ENCODE measurements at regions not wholly inside any gene's neighbourhood (a gene's known extent, or its start where the extent isn't known, plus 50 kb on each side); places are given as distances from the start of the nearest gene placed in this dataset.
"Not testable (repeated sequence)": the region's sequence is repeated elsewhere in the genome, so short reads cannot be mapped to it uniquely, and the experiment has no call there.

DNA sequence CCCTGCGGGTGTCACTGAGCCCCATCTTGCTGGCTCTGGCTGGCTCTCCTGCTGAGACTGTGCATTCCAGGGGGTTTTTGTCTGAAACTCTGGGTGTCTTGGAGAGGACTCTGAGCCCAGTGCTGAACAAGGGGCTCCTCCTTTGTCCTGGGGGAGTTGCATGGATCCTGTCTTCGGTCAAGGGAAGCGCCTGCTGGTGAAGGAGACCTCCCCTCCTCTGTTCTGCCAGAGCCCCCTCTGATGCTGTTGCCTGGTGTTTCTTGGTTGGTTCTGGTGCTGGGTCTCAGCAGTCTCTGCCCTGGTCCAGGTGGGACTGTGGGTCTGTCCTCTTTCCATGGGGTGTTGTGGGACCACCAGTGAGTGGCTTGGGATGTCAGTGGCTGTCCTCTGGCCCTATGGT, 380.9 kb downstream of the TMEM121 start:
- Histone ChIP-seq H3K9me3 (no peaks in the 10 kb centered on the region), H3K4me3 (no peak overlapping the region), H3K27me3 (ENCODE audit: low read depth) (no peaks in the 10 kb centered on the region), H3K36me3 (no peaks in the 10 kb centered on the region), H3K27ac (no peak overlapping the region), H3K4me1 (no peaks in the 10 kb centered on the region)
- intact Hi-C loops (cut with DNase I): no loop called here
- ATAC-seq (no peak), DNase-seq (no peak)
- TF ChIP-seq, protein P1, sequence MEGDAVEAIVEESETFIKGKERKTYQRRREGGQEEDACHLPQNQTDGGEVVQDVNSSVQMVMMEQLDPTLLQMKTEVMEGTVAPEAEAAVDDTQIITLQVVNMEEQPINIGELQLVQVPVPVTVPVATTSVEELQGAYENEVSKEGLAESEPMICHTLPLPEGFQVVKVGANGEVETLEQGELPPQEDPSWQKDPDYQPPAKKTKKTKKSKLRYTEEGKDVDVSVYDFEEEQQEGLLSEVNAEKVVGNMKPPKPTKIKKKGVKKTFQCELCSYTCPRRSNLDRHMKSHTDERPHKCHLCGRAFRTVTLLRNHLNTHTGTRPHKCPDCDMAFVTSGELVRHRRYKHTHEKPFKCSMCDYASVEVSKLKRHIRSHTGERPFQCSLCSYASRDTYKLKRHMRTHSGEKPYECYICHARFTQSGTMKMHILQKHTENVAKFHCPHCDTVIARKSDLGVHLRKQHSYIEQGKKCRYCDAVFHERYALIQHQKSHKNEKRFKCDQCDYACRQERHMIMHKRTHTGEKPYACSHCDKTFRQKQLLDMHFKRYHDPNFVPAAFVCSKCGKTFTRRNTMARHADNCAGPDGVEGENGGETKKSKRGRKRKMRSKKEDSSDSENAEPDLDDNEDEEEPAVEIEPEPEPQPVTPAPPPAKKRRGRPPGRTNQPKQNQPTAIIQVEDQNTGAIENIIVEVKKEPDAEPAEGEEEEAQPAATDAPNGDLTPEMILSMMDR (IDR thresholded peaks at IDR 0.05): no peak

DNA sequence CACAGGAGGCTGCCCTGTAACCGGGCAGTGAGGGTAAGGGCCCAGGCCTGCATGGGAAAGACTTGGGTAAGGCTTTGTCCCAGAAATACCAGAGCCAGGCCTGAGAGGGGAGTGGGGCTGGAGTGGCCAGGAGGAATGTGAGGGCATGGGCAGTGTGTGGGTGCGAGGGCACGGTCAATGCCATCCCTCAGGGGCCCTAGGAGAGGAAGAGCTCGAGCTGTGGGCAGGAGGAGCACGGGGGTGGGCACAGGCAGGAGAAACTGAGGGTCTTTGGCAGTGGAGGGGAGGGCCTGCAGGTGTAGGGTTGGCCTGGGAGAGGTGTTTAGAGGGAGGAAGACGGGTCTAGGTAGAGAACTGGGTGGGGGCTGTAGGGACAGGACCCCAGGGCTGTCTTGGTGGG, 381.6 kb downstream of the TMEM121 start:
- Histone ChIP-seq H3K36me3 (no peaks in the 10 kb centered on the region), H3K27me3 (ENCODE audit: low read depth) (no peaks in the 10 kb centered on the region), H3K4me1 (no peaks in the 10 kb centered on the region), H3K4me3 (no peak overlapping the region), H3K9me3 (no peaks in the 10 kb centered on the region), H3K27ac (no peak overlapping the region)
- DNase-seq (no peak), ATAC-seq (no peak)
- intact Hi-C loops (cut with DNase I): no loop called here
- TF ChIP-seq, protein P1 (IDR thresholded peaks at IDR 0.05): no peak

DNA sequence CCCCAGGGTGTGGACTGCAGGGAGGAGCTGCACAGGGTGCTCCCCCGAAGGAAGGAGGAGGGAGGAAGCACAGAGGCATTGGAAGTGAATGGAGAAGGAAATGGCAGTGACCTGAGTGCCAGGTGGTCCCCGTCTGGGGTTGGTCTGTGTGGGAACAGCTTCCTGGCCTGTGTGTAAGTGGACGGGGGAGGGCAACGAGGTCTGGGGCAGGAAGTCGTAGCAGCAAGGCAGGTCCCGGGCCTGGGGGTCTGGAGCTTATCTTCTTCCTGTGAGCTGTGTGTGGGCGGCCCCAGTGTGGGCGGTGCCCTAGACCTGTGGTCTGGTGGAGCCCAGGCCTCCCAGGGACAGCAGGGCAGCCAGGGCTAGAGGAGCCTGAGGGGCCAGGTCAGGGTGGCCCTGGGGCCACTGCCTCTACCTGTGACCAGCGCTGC, 382.1 kb downstream of the TMEM121 start:
- Histone ChIP-seq H3K4me3 (no peak overlapping the region), H3K27me3 (ENCODE audit: low read depth) (no peaks in the 10 kb centered on the region), H3K4me1 (no peaks in the 10 kb centered on the region), H3K36me3 (no peaks in the 10 kb centered on the region), H3K9me3 (no peaks in the 10 kb centered on the region), H3K27ac (no peak overlapping the region)
- intact Hi-C loops (cut with DNase I): no loop called here
- DNase-seq (no peak), ATAC-seq (peak in 1 of 2 donors; percentile 36)
- TF ChIP-seq, protein P1 (IDR thresholded peaks at IDR 0.05): no peak

DNA sequence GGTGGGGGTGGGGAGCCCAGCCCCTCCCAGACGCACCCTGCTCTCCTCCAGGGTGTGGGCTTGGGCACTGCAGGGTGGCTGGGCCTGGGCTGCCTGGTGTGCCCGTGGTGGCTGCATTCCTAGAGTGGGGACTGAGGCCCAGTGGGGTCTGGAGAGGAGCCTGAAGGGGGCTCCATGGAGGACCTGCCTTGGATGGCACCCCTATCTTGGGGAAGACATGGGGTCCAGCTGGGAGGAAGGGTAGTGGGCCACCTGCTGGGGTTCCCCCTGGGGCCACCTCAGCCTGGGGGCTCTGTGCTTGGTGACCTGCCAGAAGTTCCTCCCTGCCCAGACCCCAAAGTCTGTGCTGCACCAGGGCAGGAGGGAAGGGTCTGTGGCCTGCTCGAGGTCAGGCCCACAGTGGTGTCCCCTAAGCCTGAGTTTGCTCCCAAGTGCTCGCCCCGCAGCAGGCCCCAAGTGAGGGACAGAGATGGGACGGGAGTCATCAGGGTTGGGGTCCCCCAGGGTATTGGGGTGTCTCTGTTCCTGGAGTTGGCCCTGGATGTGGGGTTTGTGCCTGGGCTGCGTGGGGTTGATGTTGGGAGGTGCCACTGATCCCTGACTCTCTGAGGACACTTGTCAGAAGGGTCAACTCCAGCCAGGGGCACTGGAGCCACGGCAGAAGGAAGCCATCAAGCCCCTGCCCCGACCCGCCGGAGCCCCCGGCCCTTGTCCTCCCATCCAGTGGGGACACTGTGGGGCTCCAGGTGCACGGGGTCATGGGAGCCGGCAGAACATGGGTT, 382.9 kb downstream of the TMEM121 start:
- Histone ChIP-seq H3K36me3 (no peaks in the 10 kb centered on the region), H3K27me3 (ENCODE audit: low read depth) (no peaks in the 10 kb centered on the region), H3K27ac (no peak overlapping the region), H3K9me3 (no peaks in the 10 kb centered on the region), H3K4me1 (no peaks in the 10 kb centered on the region), H3K4me3 (no peak overlapping the region)
- intact Hi-C loops (cut with DNase I): no loop called here
- DNase-seq (no peak), ATAC-seq (peak in 1 of 2 donors; percentile 3)
- TF ChIP-seq, protein P1 (IDR thresholded peaks at IDR 0.05): no peak

DNA sequence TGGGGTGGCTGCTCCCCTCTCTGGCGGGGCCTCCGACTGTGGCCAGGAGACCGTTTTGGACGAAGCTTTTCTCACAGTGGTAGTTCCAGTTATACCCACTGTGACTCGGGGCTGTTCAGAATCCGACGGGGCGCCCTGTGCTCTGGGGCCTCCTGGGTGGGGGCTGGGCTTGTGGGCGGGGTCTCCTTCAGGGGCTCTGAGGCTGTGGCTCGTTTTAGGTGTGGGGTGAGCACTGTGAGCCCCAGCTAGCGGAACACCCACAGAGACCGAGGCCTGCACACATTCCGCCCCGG, 383.4 kb downstream of the TMEM121 start:
- intact Hi-C loops (cut with DNase I); H3K27me3 ChIP-seq (ENCODE audit: low read depth); H3K36me3 ChIP-seq; DNase-seq; H3K4me1 ChIP-seq; H3K4me3 ChIP-seq; H3K27ac ChIP-seq; H3K9me3 ChIP-seq; ATAC-seq: not testable (repeated sequence)

DNA sequence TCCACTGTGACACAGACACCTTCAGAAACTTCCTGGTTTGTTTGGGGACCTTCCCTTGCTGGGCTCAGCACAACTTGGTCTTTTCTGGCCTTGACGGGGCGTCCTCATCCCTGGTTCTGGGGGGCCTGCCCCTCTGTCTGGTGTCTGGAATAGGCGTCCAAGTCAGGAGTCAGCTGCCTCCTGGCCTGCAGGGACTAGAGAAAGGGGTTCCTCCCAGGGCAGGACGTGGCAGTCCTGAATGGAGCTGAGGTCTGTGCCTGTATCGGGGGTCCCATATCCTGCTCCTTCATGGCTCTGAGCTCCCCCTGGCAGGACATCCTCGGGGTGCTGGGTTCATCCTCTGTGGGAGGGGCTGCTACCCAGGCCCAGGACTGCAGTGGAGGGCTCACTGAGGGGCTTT, 384.0 kb downstream of the TMEM121 start:
- TF ChIP-seq, protein P1 (IDR thresholded peaks at IDR 0.05): no peak
- Histone ChIP-seq H3K27me3 (ENCODE audit: low read depth) (no peaks in the 10 kb centered on the region), H3K27ac (no peak overlapping the region), H3K9me3 (no peaks in the 10 kb centered on the region), H3K4me3 (no peak overlapping the region), H3K36me3 (no peaks in the 10 kb centered on the region), H3K4me1 (no peaks in the 10 kb centered on the region)
- ATAC-seq (no peak), DNase-seq (no peak)
- intact Hi-C loops (cut with DNase I): no loop called here

All from lower lobe of right lung (tissue), 2 donors.